ENCODE measurements at regions not wholly inside any gene's neighbourhood (a gene's known extent, or its start where the extent isn't known, plus 50 kb on each side); places are given as distances from the start of the nearest gene placed in this dataset.

DNA sequence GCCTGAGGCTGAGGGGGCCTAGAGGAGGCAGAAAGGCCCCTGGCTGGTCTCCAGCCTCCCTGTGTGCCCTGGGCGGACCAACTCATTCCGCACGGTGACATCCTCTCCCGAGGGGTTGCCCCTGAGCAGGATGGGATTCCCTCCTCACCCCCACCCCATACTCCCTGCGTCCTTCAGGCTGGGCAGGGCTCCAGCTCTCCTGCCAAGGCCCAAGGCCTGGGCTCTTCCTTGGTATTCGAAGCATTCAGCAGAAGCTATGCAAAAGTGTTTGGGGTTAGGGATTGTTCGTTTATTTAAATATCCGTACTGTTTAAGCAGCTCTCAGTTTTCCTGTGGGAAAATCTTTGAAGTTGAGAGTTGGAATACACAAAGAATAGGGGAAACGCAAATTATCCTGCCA lies 113.1 kb upstream of the RAB12 start:
- Histone ChIP-seq H3K4me1 (no peaks in the 10 kb centered on the region), H4K20me1 (ENCODE audit: low read depth) (no peaks in the 10 kb centered on the region), H2AFZ (replicated peaks) (no peak overlapping the region), H3K4me2 (no peak overlapping the region), H3K36me3 (no peaks in the 10 kb centered on the region), H3K27ac (no peak overlapping the region), H3K27me3 (no peaks in the 10 kb centered on the region), H3F3A (ENCODE audit: low read depth) (no peaks in the 10 kb centered on the region), H3K9ac (no peak overlapping the region), H3K9me3 (ENCODE audit: low read depth) (no peaks in the 10 kb centered on the region), H3K79me2 (ENCODE audit: low read depth) (no peaks in the 10 kb centered on the region), H3K4me3 (no peak overlapping the region)
- H3K4me3 Mint-ChIP-seq = no peak overlapping the region
- H3K27me3 Mint-ChIP-seq (ENCODE audit: insufficient read depth, low read depth) = peaks cover 10% of the 10 kb centered on the region
- H3K36me3 Mint-ChIP-seq = no peaks in the 10 kb centered on the region
- H3K4me1 Mint-ChIP-seq = peaks cover 10% of the 10 kb centered on the region
- TF ChIP-seq, protein P1, sequence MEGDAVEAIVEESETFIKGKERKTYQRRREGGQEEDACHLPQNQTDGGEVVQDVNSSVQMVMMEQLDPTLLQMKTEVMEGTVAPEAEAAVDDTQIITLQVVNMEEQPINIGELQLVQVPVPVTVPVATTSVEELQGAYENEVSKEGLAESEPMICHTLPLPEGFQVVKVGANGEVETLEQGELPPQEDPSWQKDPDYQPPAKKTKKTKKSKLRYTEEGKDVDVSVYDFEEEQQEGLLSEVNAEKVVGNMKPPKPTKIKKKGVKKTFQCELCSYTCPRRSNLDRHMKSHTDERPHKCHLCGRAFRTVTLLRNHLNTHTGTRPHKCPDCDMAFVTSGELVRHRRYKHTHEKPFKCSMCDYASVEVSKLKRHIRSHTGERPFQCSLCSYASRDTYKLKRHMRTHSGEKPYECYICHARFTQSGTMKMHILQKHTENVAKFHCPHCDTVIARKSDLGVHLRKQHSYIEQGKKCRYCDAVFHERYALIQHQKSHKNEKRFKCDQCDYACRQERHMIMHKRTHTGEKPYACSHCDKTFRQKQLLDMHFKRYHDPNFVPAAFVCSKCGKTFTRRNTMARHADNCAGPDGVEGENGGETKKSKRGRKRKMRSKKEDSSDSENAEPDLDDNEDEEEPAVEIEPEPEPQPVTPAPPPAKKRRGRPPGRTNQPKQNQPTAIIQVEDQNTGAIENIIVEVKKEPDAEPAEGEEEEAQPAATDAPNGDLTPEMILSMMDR (IDR thresholded peaks at IDR 0.05) = no peak
- no peak for TF ChIP-seq EZH2phosphoT487 (IDR thresholded peaks at IDR 0.05)
- no peak for TF ChIP-seq EZH2 (IDR thresholded peaks at IDR 0.05)
- H3K27ac Mint-ChIP-seq = no peak overlapping the region
- H3K9me3 Mint-ChIP-seq = peaks cover 5% of the 10 kb centered on the region
- DNase-seq (ENCODE audit: low spot score) = peak; percentile 17

DNA sequence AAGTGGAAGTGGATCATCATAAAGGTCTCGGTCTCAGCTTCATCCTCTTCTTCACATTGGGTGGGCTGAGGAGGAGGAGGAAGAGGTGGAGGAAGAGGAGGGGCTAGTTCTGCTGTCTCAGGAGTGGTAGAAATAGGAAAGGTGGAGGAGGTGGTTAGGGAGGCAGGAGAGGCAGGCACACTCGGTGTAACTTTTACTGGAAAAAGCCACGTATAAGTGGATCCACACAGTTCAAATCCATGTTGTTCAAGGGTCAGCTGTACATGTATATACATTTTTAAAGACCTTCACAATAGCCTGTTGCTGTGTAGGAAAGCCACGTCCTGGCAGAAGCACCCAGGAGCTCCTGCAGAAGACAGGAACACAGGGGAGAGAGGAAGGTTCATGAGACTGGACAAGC lies 110.3 kb upstream of the RAB12 start:
- Histone ChIP-seq H3K4me2 (no peak overlapping the region), H3K27ac (no peak overlapping the region), H3K27me3 (no peaks in the 10 kb centered on the region), H3K79me2 (ENCODE audit: low read depth) (no peaks in the 10 kb centered on the region), H3F3A (ENCODE audit: low read depth) (no peaks in the 10 kb centered on the region), H3K9me3 (ENCODE audit: low read depth) (no peaks in the 10 kb centered on the region), H3K4me1 (no peaks in the 10 kb centered on the region), H2AFZ (replicated peaks) (no peak overlapping the region), H3K36me3 (no peaks in the 10 kb centered on the region), H3K9ac (no peak overlapping the region), H4K20me1 (ENCODE audit: low read depth) (no peaks in the 10 kb centered on the region), H3K4me3 (no peak overlapping the region)
- DNase-seq (ENCODE audit: low spot score) = no peak
- peaks cover 17% of the 10 kb centered on the region for H3K4me1 Mint-ChIP-seq
- H3K4me3 Mint-ChIP-seq = no peak overlapping the region
- no peak overlapping the region for H3K27ac Mint-ChIP-seq
- H3K36me3 Mint-ChIP-seq = no peaks in the 10 kb centered on the region
- peaks cover 5% of the 10 kb centered on the region for H3K9me3 Mint-ChIP-seq
- peaks cover 15% of the 10 kb centered on the region for H3K27me3 Mint-ChIP-seq (ENCODE audit: insufficient read depth, low read depth)
- TF ChIP-seq, protein P1 (IDR thresholded peaks at IDR 0.05) = no peak

DNA sequence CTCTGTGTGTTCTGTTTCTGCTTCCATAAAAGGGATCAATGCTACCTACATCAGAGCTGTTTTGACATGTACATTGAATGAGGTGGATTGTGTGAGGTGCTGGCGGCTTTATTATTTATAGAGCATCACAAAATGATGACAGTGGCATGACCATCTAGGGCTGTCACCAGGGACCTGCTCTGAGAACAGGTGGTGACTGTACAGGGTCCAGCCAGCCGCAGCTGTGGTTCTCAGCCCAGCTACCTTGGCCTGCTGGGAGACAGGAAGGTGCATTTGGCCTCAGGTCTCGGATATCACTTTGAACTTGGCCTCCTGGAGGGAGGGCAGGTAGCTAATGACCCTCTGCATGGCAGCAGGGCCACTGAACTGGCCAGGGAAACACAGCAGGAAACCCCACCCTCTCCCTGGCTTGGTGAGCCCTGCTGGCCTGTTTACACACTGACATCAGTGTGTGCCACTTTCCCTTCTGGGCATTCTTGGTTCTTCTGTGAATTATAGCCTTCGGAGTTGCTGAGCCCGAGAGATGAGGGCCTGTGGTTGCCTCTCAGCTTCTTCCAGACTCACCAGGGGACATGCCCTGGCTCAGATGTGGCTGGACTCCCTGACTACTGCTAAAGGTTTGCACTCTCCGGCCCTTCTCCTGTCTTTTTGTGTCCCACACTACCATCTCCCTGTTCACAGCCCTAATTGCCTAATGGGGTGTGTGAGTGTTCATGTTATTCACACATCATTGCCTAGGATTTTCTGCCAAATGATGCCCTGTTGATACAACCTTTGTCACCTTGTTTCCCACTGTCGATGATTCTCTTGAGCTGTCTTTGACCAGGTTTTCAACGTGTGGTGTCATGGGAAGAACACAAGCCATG lies 109.2 kb upstream of the RAB12 start:
- Histone ChIP-seq H3K4me2 (no peak overlapping the region), H3K4me3 (no peak overlapping the region), H2AFZ (replicated peaks) (no peak overlapping the region), H3K9ac (no peak overlapping the region), H3K4me1 (no peaks in the 10 kb centered on the region), H3K27ac (no peak overlapping the region), H3K9me3 (ENCODE audit: low read depth) (no peaks in the 10 kb centered on the region), H3F3A (ENCODE audit: low read depth) (no peaks in the 10 kb centered on the region), H3K27me3 (no peaks in the 10 kb centered on the region), H3K36me3 (no peaks in the 10 kb centered on the region), H3K79me2 (ENCODE audit: low read depth) (no peaks in the 10 kb centered on the region), H4K20me1 (ENCODE audit: low read depth) (no peaks in the 10 kb centered on the region)
- DNase-seq (ENCODE audit: low spot score) = no peak
- H3K4me1 Mint-ChIP-seq = peaks cover 17% of the 10 kb centered on the region
- H3K36me3 Mint-ChIP-seq = no peaks in the 10 kb centered on the region
- H3K9me3 Mint-ChIP-seq = peaks cover 5% of the 10 kb centered on the region
- H3K4me3 Mint-ChIP-seq = no peak overlapping the region
- TF ChIP-seq EZH2 (IDR thresholded peaks at IDR 0.05) = no peak
- TF ChIP-seq, protein P1 (IDR thresholded peaks at IDR 0.05) = no peak
- H3K27me3 Mint-ChIP-seq (ENCODE audit: insufficient read depth, low read depth) = peaks cover 15% of the 10 kb centered on the region
- H3K27ac Mint-ChIP-seq = no peak overlapping the region

All from neural progenitor cell (in vitro differentiated cells).